ENCODE measurements at regions not wholly inside any gene's neighbourhood (a gene's known extent, or its start where the extent isn't known, plus 50 kb on each side); places are given as distances from the start of the nearest gene placed in this dataset.

GRCh38 chr9:13661014-13661413, 381.5 kb upstream of the MPDZ start:
- TF ChIP-seq CTCF (IDR thresholded peaks at IDR 0.05), result no peak
- no peak for TF ChIP-seq POLR2A (IDR thresholded peaks at IDR 0.05)

Data from thyroid gland (tissue), 4 donors.